B cell (primary cell): ENCODE measurements at regions not wholly inside any gene's neighbourhood (a gene's known extent, or its start where the extent isn't known, plus 50 kb on each side); places are given as distances from the start of the nearest gene placed in this dataset.

Source experiments
- ATAC-seq: fragments of 200-7000 bp; cut with Tn5 transposase; one replicate; pipeline ENCODE4 v1.10.0; 2021; ENCODE audit warnings: low read depth, mild to moderate bottlenecking, moderate number of reproducible peaks, moderate library complexity
- CTCF ChIA-PET: fragments of 350-600 bp; sonication (Branson Sonifier 250); formaldehyde crosslinking; loops from one replicate; lab custom pipeline; 2021; ENCODE audit warnings: antibody characterized with exemption, inconsistent platforms; lab: Charles Lee
- POLR2A ChIA-PET: fragments of 350-600 bp; sonication (Branson Sonifier 250); formaldehyde crosslinking; loops from one replicate; lab custom pipeline; 2021; ENCODE audit warnings: antibody characterized with exemption; lab: Charles Lee
- DNase-seq: peaks from one replicate; pipeline ENCODE4 v3.0.0; 2013
- H2AFZ ChIP-seq: 2 replicates; pipeline ENCODE4 v1.6.1; 2012; ENCODE audit warnings: mild to moderate bottlenecking, low read depth, low read length; ENCODE audit not compliant: insufficient read depth, poor library complexity, severe bottlenecking
- H3K27ac ChIP-seq, 2 donors: 1 replicate in 1 of 2; 2 replicates in 1 of 2; pipeline ENCODE4 v1.5.1; 2012 to 2013; ENCODE audit warnings: low read length in 2 of 2, mild to moderate bottlenecking in 2 of 2, moderate library complexity in 1 of 2
- H3K27me3 ChIP-seq, 4 experiments: fragments of 200-600 bp in 1 of 4; sonication (generic) in 1 of 4; replicated peaks in 1 of 4; 1 replicate in 2 of 4; 2 replicates in 2 of 4; pipeline versions ENCODE4 v1.6.1 to v1.7.0; 2013 to 2016; ENCODE audit warnings: low read length in 3 of 4, mild to moderate bottlenecking in 2 of 4, mixed read lengths in 1 of 4, moderate library complexity in 1 of 4; ENCODE audit not compliant: insufficient read depth in 4 of 4, control insufficient read depth in 3 of 4; ENCODE audit errors: control extremely low read depth in 1 of 4
- H3K36me3 ChIP-seq, 2 experiments: replicated peaks in 1 of 2; 1 replicate in 1 of 2; 2 replicates in 1 of 2; pipeline versions ENCODE4 v1.6.1 to v1.7.1; 2013; ENCODE audit warnings: low read length in 1 of 2; ENCODE audit not compliant: insufficient read depth in 2 of 2, control insufficient read depth in 1 of 2; ENCODE audit errors: control extremely low read depth in 1 of 2, extremely low read depth in 1 of 2
- H3K4me1 ChIP-seq, 2 donors: fragments of 200-600 bp in 1 of 2; sonication (generic) in 1 of 2; 1 replicate in 1 of 2; 2 replicates in 1 of 2; pipeline versions ENCODE4 v1.5.1 to v1.6.1; 2013 to 2017; ENCODE audit warnings: low read length in 2 of 2; ENCODE audit not compliant: control insufficient read depth in 2 of 2, insufficient read depth in 2 of 2
- H3K4me2 ChIP-seq: replicated peaks from 2 replicates; pipeline ENCODE3; 2012; ENCODE audit warnings: mild to moderate bottlenecking, low read depth, low read length; ENCODE audit not compliant: poor library complexity, severe bottlenecking
- H3K4me3 ChIP-seq, 5 experiments: fragments of 200-600 bp in 1 of 5; sonication (generic) in 1 of 5; 1 replicate in 3 of 5; 2 replicates in 2 of 5; pipeline versions ENCODE4 v1.5.1 to v1.7.0; 2011 to 2016; ENCODE audit warnings: low read length in 4 of 5, mild to moderate bottlenecking in 4 of 5, low read depth in 2 of 5, control low read depth in 1 of 5, moderate library complexity in 1 of 5; ENCODE audit not compliant: insufficient read depth in 1 of 5; ENCODE audit errors: control extremely low read depth in 1 of 5, extremely low read depth in 1 of 5
- H3K79me2 ChIP-seq: fragments of 200-600 bp; sonication (generic); one replicate; pipeline ENCODE4 v1.6.0; 2016; ENCODE audit warnings: low read length; ENCODE audit not compliant: control insufficient read depth, insufficient read depth
- H3K9ac ChIP-seq: fragments of 200-600 bp; sonication (generic); 2 replicates; pipeline ENCODE4 v1.6.1; 2017; ENCODE audit warnings: mild to moderate bottlenecking, low read length, moderate library complexity
- H3K9me3 ChIP-seq, 3 donors: one replicate each; pipeline versions ENCODE4 v1.6.1 to v1.7.1; 2013; ENCODE audit warnings: low read length in 2 of 3; ENCODE audit not compliant: control insufficient read depth in 2 of 3, insufficient read depth in 1 of 3; ENCODE audit errors: control extremely low read depth in 1 of 3
- H4K20me1 ChIP-seq: 2 replicates; pipeline ENCODE4 v1.6.0; 2012; ENCODE audit warnings: mild to moderate bottlenecking, low read length; ENCODE audit not compliant: insufficient read depth, control insufficient read depth, poor library complexity, severe bottlenecking
- H3K27ac Mint-ChIP-seq: one replicate; pipeline ENCODE4 v1.8.0; 2021; ENCODE audit warnings: mixed read lengths
- H3K27me3 Mint-ChIP-seq: one replicate; pipeline ENCODE4 v1.8.0; 2021; ENCODE audit warnings: mixed read lengths
- H3K4me1 Mint-ChIP-seq: one replicate; pipeline ENCODE4 v1.8.0; 2021; ENCODE audit warnings: mixed read lengths
- H3K4me3 Mint-ChIP-seq: one replicate; pipeline ENCODE4 v1.8.0; 2021; ENCODE audit warnings: mixed read lengths
- H3K9me3 Mint-ChIP-seq: one replicate; pipeline ENCODE4 v1.8.0; 2022; ENCODE audit warnings: mixed read lengths; ENCODE audit not compliant: insufficient read depth
- EZH2 ChIP-seq: IDR thresholded peaks from 2 replicates; pipeline ENCODE4 v1.6.1; 2012; ENCODE audit warnings: borderline replicate concordance, low read depth, mild to moderate bottlenecking, moderate library complexity, low read length; ENCODE audit not compliant: insufficient read depth, poor library complexity, severe bottlenecking
- WGBS: methylation state at CpG from one replicate; pipeline ENCODE4 v1.1.5; 2013; ENCODE audit warnings: missing lambda C conversion rate; ENCODE audit not compliant: insufficient coverage; 5-methylcytosine and 5-hydroxymethylcytosine counted together
- intact Hi-C: fragments of 100-400 bp; cut with micrococcal nuclease; formaldehyde crosslinking; loops from one replicate; pipeline ENCODE4 v1.10.0; 2022
- TF ChIP-seq, protein P1 (sequence below): fragments of 200-600 bp; IDR thresholded peaks from one replicate; pipeline ENCODE4 v1.8.0; 2022; ENCODE audit warnings: antibody characterized with exemption, mild to moderate bottlenecking

DNA sequence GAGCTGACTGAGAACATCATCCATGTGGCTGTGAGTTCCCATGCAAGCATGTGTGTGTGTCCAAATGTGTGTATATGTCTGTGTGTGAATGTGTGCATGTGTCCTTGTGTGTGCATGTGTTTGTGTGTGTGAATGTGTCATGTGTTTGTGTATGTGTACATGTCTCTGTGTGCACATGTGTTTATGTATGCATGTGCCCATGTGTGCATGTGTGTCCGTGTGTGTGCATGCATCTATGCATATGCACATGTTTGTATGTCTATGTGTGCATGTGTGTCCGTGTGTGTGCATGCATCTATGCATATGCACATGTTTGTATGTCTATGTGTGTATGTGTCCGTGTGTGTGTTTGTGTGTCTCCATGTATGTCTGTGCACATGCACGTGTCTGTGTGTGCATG, 99.7 kb downstream of the LBH start:
- Histone ChIP-seq H2AFZ (no peak overlapping the region), H4K20me1 (no peaks in the 10 kb centered on the region), H3K27ac (no peak overlapping the region), H3K36me3 (no peaks in the 10 kb centered on the region), H3K27me3 (no peaks in the 10 kb centered on the region), H3K4me2 (no peak overlapping the region), H3K4me1 (peaks cover 48 to 49% of the 10 kb centered on the region in 2 donors), H3K79me2 (no peaks in the 10 kb centered on the region), H3K9me3 (no peaks in the 10 kb centered on the region), H3K4me3 (no peak overlapping the region), H3K9ac (no peak overlapping the region)
- no peak for ATAC-seq
- H3K27me3 Mint-ChIP-seq, result no peaks in the 10 kb centered on the region
- ChIA-PET CTCF (interaction anchor here (0.6 kb wide), 1 partner anchor 74 kb away, joined by 3 read pairs; no protein-coding TSS in a partner anchor), POLR2A (no interaction called here)
- intact Hi-C loops, result no loop called here
- peak overlapping the region; percentile 39 for H3K27ac Mint-ChIP-seq
- H3K4me1 Mint-ChIP-seq, result peaks cover 64% of the 10 kb centered on the region
- DNase-seq, result no peak
- WGBS, result 98% methylated on average over 4 of the region's 4 CpGs
- H3K9me3 Mint-ChIP-seq, result no peaks in the 10 kb centered on the region
- no peak overlapping the region for H3K4me3 Mint-ChIP-seq
- no peak for TF ChIP-seq EZH2
- TF ChIP-seq, protein P1, sequence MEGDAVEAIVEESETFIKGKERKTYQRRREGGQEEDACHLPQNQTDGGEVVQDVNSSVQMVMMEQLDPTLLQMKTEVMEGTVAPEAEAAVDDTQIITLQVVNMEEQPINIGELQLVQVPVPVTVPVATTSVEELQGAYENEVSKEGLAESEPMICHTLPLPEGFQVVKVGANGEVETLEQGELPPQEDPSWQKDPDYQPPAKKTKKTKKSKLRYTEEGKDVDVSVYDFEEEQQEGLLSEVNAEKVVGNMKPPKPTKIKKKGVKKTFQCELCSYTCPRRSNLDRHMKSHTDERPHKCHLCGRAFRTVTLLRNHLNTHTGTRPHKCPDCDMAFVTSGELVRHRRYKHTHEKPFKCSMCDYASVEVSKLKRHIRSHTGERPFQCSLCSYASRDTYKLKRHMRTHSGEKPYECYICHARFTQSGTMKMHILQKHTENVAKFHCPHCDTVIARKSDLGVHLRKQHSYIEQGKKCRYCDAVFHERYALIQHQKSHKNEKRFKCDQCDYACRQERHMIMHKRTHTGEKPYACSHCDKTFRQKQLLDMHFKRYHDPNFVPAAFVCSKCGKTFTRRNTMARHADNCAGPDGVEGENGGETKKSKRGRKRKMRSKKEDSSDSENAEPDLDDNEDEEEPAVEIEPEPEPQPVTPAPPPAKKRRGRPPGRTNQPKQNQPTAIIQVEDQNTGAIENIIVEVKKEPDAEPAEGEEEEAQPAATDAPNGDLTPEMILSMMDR, result no peak

DNA sequence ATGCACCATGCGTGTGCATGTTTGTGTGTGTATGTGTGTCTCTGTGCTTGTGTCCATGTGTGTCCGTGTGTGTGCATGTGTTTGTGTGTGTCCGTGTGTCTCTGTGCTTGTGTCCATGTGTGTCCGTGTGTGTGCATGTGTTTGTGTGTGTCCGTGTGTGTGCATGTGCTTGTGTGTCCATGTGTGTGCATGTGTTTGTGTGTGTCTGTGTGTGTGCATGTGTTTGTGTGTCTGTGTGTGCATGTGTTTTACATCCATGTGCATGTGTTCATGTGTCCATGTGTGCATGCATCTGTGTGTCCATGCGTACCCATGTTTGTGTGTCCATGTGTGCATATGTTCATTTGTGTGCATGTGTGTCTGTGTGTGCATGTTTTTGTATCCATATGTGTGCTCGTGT, 100.5 kb downstream of the LBH start:
- WGBS, result 99% methylated on average over 7 of the region's 7 CpGs
- no peaks in the 10 kb centered on the region for H3K27me3 Mint-ChIP-seq

More for the DNA sequence above, 100.5 kb downstream of the LBH start:
- Mint-ChIP-seq H3K27ac (no peak overlapping the region), H3K9me3 (no peaks in the 10 kb centered on the region), H3K4me1 (peaks cover 65% of the 10 kb centered on the region), H3K4me3 (no peak overlapping the region)
- no peaks in the 10 kb centered on the region for H3K79me2 ChIP-seq
- intact Hi-C loops, result no loop called here
- H3K27ac ChIP-seq, result no peak overlapping the region
- DNase-seq (no peak), ATAC-seq (no peak)
- CTCF ChIA-PET, result no interaction called here
- peaks cover 50 to 51% of the 10 kb centered on the region in 2 donors for H3K4me1 ChIP-seq
- TF ChIP-seq EZH2, result no peak
- TF ChIP-seq, protein P1, result no peak
- POLR2A ChIA-PET, result no interaction called here
- no peak overlapping the region for H3K4me3 ChIP-seq
- no peaks in the 10 kb centered on the region for H4K20me1 ChIP-seq
- no peaks in the 10 kb centered on the region for H3K9me3 ChIP-seq
- no peak overlapping the region for H3K4me2 ChIP-seq
- no peaks in the 10 kb centered on the region for H3K27me3 ChIP-seq
- H3K9ac ChIP-seq, result no peak overlapping the region
- H3K36me3 ChIP-seq, result no peaks in the 10 kb centered on the region
- no peak overlapping the region for H2AFZ ChIP-seq
